Medulla oblongata (tissue), 1 donor: ENCODE measurements at regions not wholly inside any gene's neighbourhood (a gene's known extent, or its start where the extent isn't known, plus 50 kb on each side); places are given as distances from the start of the nearest gene placed in this dataset.
"Not testable (repeated sequence)": the region's sequence is repeated elsewhere in the genome, so short reads cannot be mapped to it uniquely, and the experiment has no call there.

ENCODE experiments used
- DNase-seq: peaks from one replicate; pipeline ENCODE4 v3.0.0-alpha.2; 2015; ENCODE audit errors: extremely low spot score

GRCh38 chr9:101860920-101861319, 122.5 kb upstream of the GRIN3A start:
- no peak for DNase-seq

DNA sequence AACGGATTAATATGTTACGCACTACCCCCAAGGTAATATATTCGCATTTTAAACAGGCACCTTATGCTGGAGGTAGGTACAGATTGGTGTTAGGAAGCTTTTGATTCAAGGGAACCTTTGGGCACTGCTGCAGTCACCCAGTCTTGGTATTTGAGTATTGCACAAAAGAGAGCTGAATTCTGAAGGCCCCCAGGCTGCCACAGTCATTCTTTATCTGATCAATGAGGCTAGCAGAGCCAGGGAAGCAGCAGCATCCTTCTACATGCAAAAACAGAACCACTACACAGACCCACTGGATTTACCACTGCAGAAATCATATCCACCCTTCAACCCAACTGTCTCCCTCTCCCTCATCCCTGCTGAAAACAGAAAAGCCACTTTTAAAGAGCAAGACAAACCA, 121.2 kb upstream of the GRIN3A start:
- no peak for DNase-seq

GRCh38 chr9:101858026-101858425, 119.6 kb upstream of the GRIN3A start:
- DNase-seq: no peak

DNA sequence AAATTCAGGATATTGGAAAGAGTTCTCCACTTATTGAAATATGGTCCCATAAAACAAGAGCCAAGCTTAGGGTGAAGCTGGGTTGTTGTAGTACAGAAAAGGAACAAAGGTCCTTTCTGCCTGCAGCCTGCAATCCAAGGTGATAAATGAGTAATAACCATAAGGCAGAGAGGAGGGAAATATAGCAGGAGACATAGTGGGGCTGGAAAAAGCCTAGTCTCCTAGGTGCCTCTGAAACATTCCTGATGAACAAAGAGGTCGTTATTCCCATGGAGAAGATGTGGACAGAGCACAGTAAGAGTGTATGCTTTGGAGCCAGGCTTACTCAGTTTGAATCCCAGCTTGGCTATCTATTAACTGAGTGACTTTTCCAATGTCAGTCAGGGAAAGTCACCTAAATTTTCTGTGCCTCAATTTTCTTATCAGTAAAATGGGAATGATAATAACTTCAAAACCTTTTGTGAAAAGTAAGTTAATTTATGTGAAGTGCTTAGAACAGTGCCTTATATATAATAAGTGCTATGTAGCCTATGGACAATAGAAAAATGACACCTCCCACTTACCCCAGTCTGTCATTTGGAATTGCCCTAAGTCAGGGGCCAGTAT, 110.8 kb upstream of the GRIN3A start:
- DNase-seq: no peak

DNA sequence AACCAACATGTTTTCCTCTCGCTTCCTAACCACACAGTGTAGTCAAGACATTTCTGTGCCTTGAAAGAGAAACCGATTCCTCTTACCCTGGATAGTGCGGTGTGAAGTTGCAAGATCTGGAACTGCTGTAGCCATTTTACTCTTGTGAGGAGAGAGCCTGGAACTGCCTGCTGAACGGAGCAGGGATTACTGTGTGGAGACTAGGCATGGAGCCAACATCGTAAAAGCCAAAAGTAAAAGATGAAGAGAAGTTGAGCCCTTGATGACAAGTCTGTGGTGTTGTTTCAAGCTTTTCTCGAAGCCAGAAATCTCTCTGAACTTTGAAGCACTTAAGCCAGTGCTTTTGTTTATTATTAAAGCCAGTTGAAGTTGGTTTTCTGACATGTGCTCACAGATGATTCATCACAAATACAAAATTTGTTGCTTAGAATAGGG, 110.1 kb upstream of the GRIN3A start:
- no peak for DNase-seq

DNA sequence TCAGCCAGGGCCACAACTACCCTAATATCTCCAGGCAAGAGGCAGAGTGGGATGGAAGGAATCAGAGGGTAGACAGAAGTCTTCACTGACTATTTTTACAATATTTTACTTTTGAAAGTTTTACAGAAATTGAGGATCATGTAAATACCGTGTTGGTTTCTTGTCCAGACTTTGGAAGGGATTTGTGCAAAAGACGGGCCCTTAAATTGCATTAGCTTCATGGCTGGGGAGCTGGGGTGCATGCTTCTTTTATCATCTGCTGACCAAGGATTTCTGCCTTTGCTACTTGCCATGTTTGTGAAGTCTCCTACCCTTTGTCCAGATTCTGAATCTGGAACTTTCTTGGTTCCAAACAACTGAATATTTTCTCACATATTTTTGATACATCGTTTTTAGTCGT, 107.7 kb upstream of the GRIN3A start:
- no peak for DNase-seq

GRCh38 chr9:101840694-101841188, 102.3 kb upstream of the GRIN3A start:
- DNase-seq: no peak

DNA sequence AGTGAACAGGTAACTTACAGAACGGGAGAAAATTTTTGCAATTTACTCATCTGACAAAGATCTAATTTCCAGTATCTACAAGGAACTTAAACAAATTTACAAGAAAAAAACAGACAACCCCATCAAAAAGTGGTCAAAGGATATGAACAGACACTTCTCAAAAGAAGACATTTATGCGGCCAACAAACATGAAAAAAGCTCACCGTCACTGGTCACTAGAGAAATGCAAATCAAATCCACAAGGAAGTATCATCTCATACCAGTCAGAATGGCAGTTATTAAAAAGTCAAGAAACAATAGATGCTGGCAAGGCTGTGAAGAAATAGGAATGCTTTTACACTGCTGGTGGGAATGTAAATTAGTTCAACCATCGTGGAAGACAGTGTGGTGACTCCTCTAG, 100.5 kb upstream of the GRIN3A start:
- not testable (repeated sequence) for DNase-seq

DNA sequence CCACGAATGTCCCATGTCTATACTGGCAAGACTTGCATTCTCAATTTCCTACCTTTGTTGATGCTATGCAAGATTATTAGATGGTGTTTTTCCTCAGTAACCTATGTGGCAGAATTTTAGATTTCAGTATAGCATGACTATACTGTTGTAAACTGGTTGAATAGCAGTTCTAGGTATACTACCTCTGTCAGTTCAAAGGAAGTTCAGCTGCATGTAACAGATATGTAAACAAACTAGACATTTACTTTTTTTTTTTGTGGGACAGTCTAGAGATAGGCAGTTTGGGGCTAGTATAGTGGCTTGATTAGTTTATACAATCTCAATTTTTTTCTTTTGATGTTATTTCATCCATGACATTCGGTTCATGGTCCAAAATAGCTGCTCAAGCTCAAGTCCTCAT, 97.6 kb upstream of the GRIN3A start:
- DNase-seq: no peak

DNA sequence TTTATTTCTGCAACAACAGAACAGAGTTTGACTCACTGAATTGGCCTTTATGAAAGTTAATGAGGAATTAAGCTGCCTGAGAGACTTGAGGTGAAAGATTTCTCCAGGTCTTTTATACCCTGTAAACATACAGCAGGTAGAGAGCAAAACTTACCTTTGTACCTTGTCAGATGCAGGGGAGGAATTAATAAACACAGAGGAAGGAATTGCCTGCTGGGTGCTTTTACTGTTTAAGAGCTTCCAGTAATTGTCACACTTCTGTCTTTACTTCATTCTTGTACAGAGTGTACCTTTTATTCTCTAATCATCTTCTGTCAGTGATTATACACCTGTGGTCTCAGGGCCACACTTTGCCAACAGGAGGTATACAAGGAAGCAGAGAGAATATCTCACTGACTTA, 94.0 kb upstream of the GRIN3A start:
- DNase-seq: no peak

- DNase-seq: not testable (repeated sequence)
These were observed 83.0 kb upstream of the GRIN3A start for GRCh38 chr9:101821450-101821849.

GRCh38 chr9:101820983-101821382, 82.5 kb upstream of the GRIN3A start:
- DNase-seq: not testable (repeated sequence)

DNA sequence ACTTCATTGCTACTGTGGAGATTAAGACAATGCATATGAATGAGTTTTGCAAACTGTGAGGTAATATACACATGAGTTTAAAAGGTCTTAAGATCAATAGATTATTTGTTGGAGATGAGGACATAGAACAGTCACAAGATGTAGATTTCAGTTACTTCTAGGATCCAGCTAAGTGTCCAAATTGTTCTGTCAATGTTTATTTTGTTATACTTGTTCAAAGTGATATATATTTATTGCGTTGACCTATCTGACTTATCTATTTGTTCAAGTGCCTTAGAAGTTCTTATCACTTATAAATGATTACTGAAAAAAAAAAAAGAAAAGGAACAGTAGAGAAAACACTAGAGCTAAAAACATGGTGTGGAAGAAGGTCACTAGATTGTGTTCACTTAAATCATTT, 75.6 kb upstream of the GRIN3A start:
- DNase-seq: no peak

GRCh38 chr9:101807879-101808278, 69.4 kb upstream of the GRIN3A start:
- not testable (repeated sequence) for DNase-seq

DNA sequence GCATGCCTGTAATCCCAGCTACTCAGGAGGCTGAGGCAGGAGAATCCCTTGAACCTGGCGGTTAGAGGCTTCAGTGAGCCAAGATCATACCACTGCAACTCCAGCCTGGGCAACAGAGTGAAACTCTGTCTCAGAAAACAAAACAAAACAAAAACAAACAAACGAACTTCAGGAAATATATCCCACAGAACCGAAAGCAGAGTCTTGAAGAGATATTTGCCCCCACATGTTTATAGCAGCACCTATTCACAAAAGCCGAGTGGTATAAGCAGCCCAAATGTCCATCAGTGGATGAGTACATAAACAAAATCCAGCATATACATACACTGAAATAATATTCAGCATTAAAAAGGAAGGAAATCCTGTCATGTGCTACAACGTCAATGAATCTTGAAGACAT, 57.6 kb upstream of the GRIN3A start:
- no peak for DNase-seq

DNA sequence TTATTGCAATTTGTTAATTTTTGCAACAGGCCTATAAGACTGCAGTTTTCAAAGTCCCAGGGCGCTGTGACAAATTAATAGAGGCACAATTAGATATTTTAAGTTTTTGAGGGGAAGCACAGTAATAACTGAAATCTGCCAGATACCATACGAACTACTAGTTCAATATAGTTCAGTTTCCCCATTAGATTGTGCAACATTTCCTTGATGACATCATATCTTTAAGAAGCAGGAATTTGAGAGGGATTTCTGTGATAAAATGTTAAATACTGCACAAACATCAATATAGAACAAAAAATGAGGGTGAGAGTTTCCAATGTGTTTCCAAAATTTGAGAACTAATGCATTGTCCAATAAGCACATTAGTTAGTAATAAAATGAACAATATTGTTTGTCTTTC, 56.7 kb upstream of the GRIN3A start:
- DNase-seq: no peak

DNA sequence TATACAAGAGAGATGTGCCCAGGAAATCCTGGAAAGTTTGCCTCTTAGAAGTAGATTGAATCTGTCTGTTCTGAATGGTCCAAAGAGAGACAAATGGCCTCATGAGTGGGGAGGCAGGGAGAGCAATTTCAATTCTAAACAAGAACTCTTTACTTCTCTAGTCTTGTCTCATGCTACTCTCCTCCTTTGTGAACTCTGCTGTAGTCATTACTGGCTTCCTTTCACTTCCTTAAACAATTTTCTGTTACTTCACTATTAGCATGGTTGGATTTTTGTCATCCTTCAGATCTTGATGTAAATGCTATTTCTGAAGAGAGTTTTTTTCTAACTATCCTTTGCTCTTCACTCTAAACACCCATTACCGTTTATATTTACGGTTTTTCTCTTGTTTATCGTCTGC, 54.0 kb upstream of the GRIN3A start:
- no peak for DNase-seq

GRCh38 chr9:101791938-101792337, 53.5 kb upstream of the GRIN3A start:
- DNase-seq: peak; percentile 42

- DNase-seq: no peak
These were observed 53.1 kb upstream of the GRIN3A start for GRCh38 chr9:101791533-101791932.
